ENCODE measurements at regions not wholly inside any gene's neighbourhood (a gene's known extent, or its start where the extent isn't known, plus 50 kb on each side); places are given as distances from the start of the nearest gene placed in this dataset.

GRCh38 chr13:39803156-39803555 lies 147.7 kb downstream of the COG6 start:
- TF ChIP-seq CTCF (IDR thresholded peaks at IDR 0.05) (no peak), POLR2A (IDR thresholded peaks at IDR 0.05) (no peak)
- intact Hi-C loops (cut with DNase I; ENCODE audit: low total_unique reads): no loop called here
- H3K4me1 ChIP-seq: no peaks in the 10 kb centered on the region
- no peak overlapping the region for H3K27ac ChIP-seq
- no peaks in the 10 kb centered on the region for H3K9me3 ChIP-seq
- DNase-seq: no peak
- no peak overlapping the region for H3K4me3 ChIP-seq
- no peaks in the 10 kb centered on the region for H3K36me3 ChIP-seq (ENCODE audit: low read depth, missing control alignments)
- H3K27me3 ChIP-seq: no peaks in the 10 kb centered on the region
- WGBS, 2 donors: 32 to 48% methylated on average over 2 of the region's 2 CpGs

- Histone ChIP-seq H3K27me3 (no peaks in the 10 kb centered on the region), H3K9me3 (no peaks in the 10 kb centered on the region), H3K27ac (no peak overlapping the region), H3K4me1 (no peaks in the 10 kb centered on the region), H3K4me3 (no peak overlapping the region), H3K36me3 (ENCODE audit: low read depth, missing control alignments) (no peaks in the 10 kb centered on the region)
- no peak for TF ChIP-seq POLR2A (IDR thresholded peaks at IDR 0.05)
- no peak for TF ChIP-seq CTCF (IDR thresholded peaks at IDR 0.05)
- intact Hi-C loops (cut with DNase I; ENCODE audit: low total_unique reads): no loop called here
- DNase-seq: no peak
- WGBS, 2 donors: 89 to 96% methylated on average over 1 of the region's 1 CpG
Observed at GRCh38 chr13:39803851-39804250, 148.4 kb downstream of the COG6 start.

- Histone ChIP-seq H3K36me3 (ENCODE audit: low read depth, missing control alignments) (no peaks in the 10 kb centered on the region), H3K9me3 (no peaks in the 10 kb centered on the region), H3K4me1 (no peaks in the 10 kb centered on the region), H3K4me3 (no peak overlapping the region), H3K27me3 (no peaks in the 10 kb centered on the region), H3K27ac (no peak overlapping the region)
- no peak for DNase-seq
- WGBS, 2 donors: 82 to 86% methylated on average over 5 of the region's 5 CpGs
- intact Hi-C loops (cut with DNase I; ENCODE audit: low total_unique reads): no loop called here
- no peak for TF ChIP-seq POLR2A (IDR thresholded peaks at IDR 0.05)
- no peak for TF ChIP-seq CTCF (IDR thresholded peaks at IDR 0.05)
Observed at GRCh38 chr13:39804332-39805210, 149.1 kb downstream of the COG6 start.

GRCh38 chr13:39809466-39809865 lies 154.0 kb downstream of the COG6 start:
- Histone ChIP-seq H3K4me1 (no peaks in the 10 kb centered on the region), H3K27ac (no peak overlapping the region)
- DNase-seq: peak; percentile 23

More at GRCh38 chr13:39809466-39809865, 154.0 kb downstream of the COG6 start:
- Histone ChIP-seq H3K27me3 (no peaks in the 10 kb centered on the region), H3K4me3 (no peak overlapping the region), H3K36me3 (ENCODE audit: low read depth, missing control alignments) (no peaks in the 10 kb centered on the region), H3K9me3 (no peaks in the 10 kb centered on the region)
- WGBS, 2 donors: 41 to 42% methylated on average over 1 of the region's 1 CpG
- no peak for TF ChIP-seq POLR2A (IDR thresholded peaks at IDR 0.05)
- TF ChIP-seq CTCF (IDR thresholded peaks at IDR 0.05): no peak
- intact Hi-C loops (cut with DNase I; ENCODE audit: low total_unique reads): no loop called here
